Stimulated activated naive CD8-positive, alpha-beta T cell treated with anti-CD3 and anti-CD28 coated beads, Interleukin-15, amount 100 ng/mL, for 72 hours (primary cell): ENCODE measurements at regions not wholly inside any gene's neighbourhood (a gene's known extent, or its start where the extent isn't known, plus 50 kb on each side); places are given as distances from the start of the nearest gene placed in this dataset.
"Not testable (repeated sequence)": the region's sequence is repeated elsewhere in the genome, so short reads cannot be mapped to it uniquely, and the experiment has no call there.

Source experiments
- ATAC-seq: fragments of 150-1000 bp; cut with Tn5 transposase; 2 replicates; pipeline ENCODE4 v1.10.0; 2021; ENCODE audit warnings: mild to moderate bottlenecking, moderate library complexity
- DNase-seq, 2 donors: peaks; one replicate each; pipeline ENCODE4 v3.0.0; 2021 to 2022
- H3K27ac Mint-ChIP-seq, 2 donors: one replicate each; pipeline ENCODE4 v1.8.0; 2022; ENCODE audit warnings: mild to moderate bottlenecking in 2 of 2, mixed read lengths in 2 of 2, moderate library complexity in 2 of 2
- H3K27me3 Mint-ChIP-seq: one replicate; pipeline ENCODE4 v1.8.0; 2022; ENCODE audit warnings: mixed read lengths
- H3K4me1 Mint-ChIP-seq: one replicate; pipeline ENCODE4 v1.8.0; 2022; ENCODE audit warnings: mild to moderate bottlenecking, mixed read lengths
- H3K4me3 Mint-ChIP-seq, 2 donors: one replicate each; pipeline ENCODE4 v1.8.0; 2022; ENCODE audit warnings: mild to moderate bottlenecking in 2 of 2, mixed read lengths in 2 of 2, moderate library complexity in 1 of 2
- H3K9me3 Mint-ChIP-seq, 2 donors: one replicate each; pipeline ENCODE4 v1.8.0; 2022; ENCODE audit warnings: mixed read lengths in 2 of 2

DNA sequence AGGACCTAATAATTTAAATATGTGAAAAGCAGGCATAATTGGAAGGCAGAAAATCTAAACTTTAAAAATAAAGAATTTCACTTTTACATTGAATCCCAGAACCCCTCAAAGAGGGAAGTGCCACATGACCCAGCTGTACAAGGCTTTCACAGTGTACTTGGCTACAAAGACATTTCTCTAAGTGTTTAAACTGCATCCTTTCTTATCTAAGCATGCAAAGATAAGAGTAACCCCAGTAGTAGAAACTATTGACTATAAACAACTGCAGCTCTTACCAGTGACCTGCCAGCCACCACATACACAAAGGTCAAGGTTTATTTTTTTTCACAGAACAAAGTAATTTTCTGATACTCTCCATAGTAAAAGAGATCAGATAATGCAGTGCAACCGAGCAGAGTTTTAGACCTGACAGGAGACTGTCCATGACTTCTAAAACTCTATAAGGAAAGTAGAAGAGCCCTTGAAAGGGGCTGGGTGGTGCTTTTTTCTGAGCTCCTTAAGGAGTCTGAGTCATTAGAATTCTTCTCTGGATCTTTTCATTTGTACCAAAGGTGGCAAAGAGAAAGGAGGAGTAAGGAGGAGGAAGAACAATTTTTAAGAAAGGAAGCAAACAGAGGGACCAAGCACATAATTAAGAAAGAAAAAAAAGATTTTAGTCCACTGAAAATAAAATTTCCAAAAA, 750.6 kb downstream of the PRIM2 start:
- not testable (repeated sequence) for H3K27ac Mint-ChIP-seq, ATAC-seq, H3K27me3 Mint-ChIP-seq, H3K9me3 Mint-ChIP-seq, H3K4me1 Mint-ChIP-seq, DNase-seq, H3K4me3 Mint-ChIP-seq

GRCh38 chr6:58073263-58073662, 755.8 kb downstream of the PRIM2 start:
- no peaks in the 10 kb centered on the region for H3K27me3 Mint-ChIP-seq
- no peak overlapping the region for H3K4me3 Mint-ChIP-seq
- H3K27ac Mint-ChIP-seq = no peak overlapping the region
- DNase-seq = no peak
- no peak for ATAC-seq
- H3K9me3 Mint-ChIP-seq = peaks cover 0 to 9% of the 10 kb centered on the region in 2 donors
- H3K4me1 Mint-ChIP-seq = no peaks in the 10 kb centered on the region

DNA sequence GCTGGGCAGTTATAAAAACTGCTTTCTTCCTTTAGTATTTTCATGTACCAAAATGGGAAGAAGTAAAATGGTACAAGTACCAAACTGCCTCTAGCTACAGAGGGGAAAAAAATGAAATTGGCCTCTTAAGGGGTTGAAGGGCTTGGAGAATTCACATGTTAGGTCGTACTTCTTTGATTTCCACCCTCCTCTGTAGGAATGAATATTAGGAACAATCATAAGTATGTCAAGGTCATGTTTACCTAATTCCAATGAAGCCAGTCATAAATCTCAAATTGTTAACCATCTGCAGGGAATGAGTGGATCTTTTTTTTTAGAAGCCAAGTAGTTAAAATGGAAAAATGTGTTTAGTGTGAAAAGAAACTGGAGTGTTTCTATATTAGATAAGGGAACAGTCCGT, 772.6 kb downstream of the PRIM2 start:
- H3K4me3 Mint-ChIP-seq, H3K9me3 Mint-ChIP-seq, ATAC-seq, H3K27me3 Mint-ChIP-seq, H3K27ac Mint-ChIP-seq, H3K4me1 Mint-ChIP-seq, DNase-seq: not testable (repeated sequence)

DNA sequence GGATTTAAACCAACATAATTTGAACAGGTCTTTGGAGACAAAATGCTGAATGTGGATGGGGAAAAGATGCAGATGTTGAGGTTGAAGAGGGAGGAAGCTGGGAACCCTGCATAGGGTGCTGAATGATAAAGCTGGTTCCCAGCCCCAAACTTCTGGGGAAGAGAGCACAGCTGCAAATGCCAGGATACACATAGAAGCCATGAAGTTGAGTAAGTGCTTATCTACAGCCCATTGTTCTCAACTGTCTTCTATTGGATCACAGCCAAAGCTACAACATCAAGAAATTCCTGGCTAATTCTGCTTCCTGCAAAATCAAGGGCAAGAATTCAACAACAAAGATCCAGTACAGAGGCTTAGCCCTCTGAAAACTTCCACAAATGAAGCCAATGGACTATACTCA, 779.8 kb downstream of the PRIM2 start:
- not testable (repeated sequence) for DNase-seq, ATAC-seq, H3K27me3 Mint-ChIP-seq, H3K4me1 Mint-ChIP-seq, H3K9me3 Mint-ChIP-seq, H3K4me3 Mint-ChIP-seq, H3K27ac Mint-ChIP-seq

- DNase-seq (no peak), ATAC-seq (no peak)
- H3K4me1 Mint-ChIP-seq = no peaks in the 10 kb centered on the region
- no peaks in the 10 kb centered on the region for H3K27me3 Mint-ChIP-seq
- H3K27ac Mint-ChIP-seq = no peak overlapping the region
- H3K9me3 Mint-ChIP-seq = no peaks in the 10 kb centered on the region
- no peak overlapping the region for H3K4me3 Mint-ChIP-seq
These were observed 796.5 kb downstream of the PRIM2 start for GRCh38 chr6:58113960-58114359.

GRCh38 chr6:58117162-58117561, 799.7 kb downstream of the PRIM2 start:
- H3K4me3 Mint-ChIP-seq, ATAC-seq, H3K4me1 Mint-ChIP-seq, H3K9me3 Mint-ChIP-seq, H3K27me3 Mint-ChIP-seq, H3K27ac Mint-ChIP-seq, DNase-seq: not testable (repeated sequence)

DNA sequence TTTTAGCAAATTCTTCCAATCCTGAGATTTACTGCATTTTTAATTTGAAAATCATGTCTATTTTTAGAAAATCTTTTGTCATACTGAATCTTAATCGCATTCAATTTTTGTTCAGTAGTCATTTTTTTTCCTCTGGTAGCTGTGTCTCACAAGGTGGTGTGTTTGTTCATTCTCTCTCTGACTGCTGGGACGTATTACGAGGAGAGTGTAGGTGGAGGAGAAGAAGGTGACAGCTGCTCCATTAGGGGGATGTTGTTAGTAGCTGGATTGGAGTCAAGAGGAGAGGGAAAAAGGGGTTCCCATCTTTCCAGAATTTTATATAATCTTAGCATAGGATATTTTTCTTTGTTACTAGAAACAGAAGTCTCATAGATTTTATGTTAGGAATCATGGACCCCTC, 804.2 kb downstream of the PRIM2 start:
- not testable (repeated sequence) for H3K9me3 Mint-ChIP-seq, DNase-seq, ATAC-seq, H3K27ac Mint-ChIP-seq, H3K4me1 Mint-ChIP-seq, H3K27me3 Mint-ChIP-seq, H3K4me3 Mint-ChIP-seq

GRCh38 chr6:58123770-58124169, 806.3 kb downstream of the PRIM2 start:
- H3K4me3 Mint-ChIP-seq, H3K9me3 Mint-ChIP-seq, H3K27ac Mint-ChIP-seq: not testable (repeated sequence)

GRCh38 chr6:58128549-58128948, 811.1 kb downstream of the PRIM2 start:
- H3K4me1 Mint-ChIP-seq, DNase-seq, H3K27me3 Mint-ChIP-seq, H3K4me3 Mint-ChIP-seq, H3K27ac Mint-ChIP-seq, ATAC-seq: not testable (repeated sequence)
- H3K9me3 Mint-ChIP-seq = peaks cover 13 to 16% of the 10 kb centered on the region in 2 donors

More at GRCh38 chr6:58123770-58124169, 806.3 kb downstream of the PRIM2 start:
- not testable (repeated sequence) for H3K27me3 Mint-ChIP-seq, H3K4me1 Mint-ChIP-seq, ATAC-seq, DNase-seq

DNA sequence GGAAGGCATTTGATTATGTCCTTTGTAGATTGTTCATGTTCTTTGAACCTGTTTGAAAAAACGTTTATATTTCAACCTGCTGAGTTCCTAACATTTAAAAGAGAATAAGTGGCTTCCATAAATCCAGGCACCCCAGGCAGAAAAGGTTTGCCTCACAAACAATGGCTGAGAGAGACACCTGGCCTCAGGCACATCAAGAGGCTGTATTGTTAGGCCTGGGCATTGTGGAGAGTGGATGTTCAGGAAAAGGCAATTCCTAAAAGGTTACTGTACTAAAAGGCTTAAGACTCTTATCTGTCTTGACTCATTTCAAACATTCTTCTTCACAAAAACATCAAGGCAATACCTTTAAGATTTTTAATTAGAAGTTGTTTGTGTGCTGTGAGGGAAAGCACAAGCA, 811.7 kb downstream of the PRIM2 start:
- H3K4me3 Mint-ChIP-seq, ATAC-seq, H3K4me1 Mint-ChIP-seq, H3K27ac Mint-ChIP-seq, DNase-seq, H3K27me3 Mint-ChIP-seq: not testable (repeated sequence)
- H3K9me3 Mint-ChIP-seq = peaks cover 13 to 16% of the 10 kb centered on the region in 2 donors

GRCh38 chr6:58139746-58140145, 822.3 kb downstream of the PRIM2 start:
- H3K4me3 Mint-ChIP-seq, ATAC-seq, DNase-seq, H3K27me3 Mint-ChIP-seq, H3K4me1 Mint-ChIP-seq, H3K9me3 Mint-ChIP-seq, H3K27ac Mint-ChIP-seq: not testable (repeated sequence)

DNA sequence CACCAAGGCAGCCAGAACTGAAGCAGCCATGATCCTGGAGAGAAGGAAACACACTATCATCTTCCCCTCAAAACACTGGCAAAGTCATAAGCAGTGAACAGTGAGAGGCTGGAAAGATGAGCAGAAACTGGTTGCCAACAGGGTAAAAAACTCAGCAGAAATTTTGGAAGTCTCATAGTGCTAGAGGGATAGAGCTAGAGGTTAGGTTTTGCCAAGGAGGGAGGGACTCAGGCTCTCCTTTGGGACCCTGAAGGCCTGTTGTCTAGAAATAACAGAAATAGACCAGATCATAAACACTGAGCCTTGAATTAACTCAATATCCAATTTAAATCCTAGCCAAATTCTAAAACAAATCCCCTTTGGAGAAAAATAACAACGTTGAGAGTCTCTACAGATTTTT, 853.6 kb downstream of the PRIM2 start:
- not testable (repeated sequence) for H3K4me3 Mint-ChIP-seq, H3K27ac Mint-ChIP-seq, H3K9me3 Mint-ChIP-seq, H3K4me1 Mint-ChIP-seq, ATAC-seq, H3K27me3 Mint-ChIP-seq, DNase-seq

GRCh38 chr6:58181557-58182065, 864.2 kb downstream of the PRIM2 start:
- H3K4me3 Mint-ChIP-seq, H3K9me3 Mint-ChIP-seq, DNase-seq, H3K4me1 Mint-ChIP-seq, H3K27me3 Mint-ChIP-seq, H3K27ac Mint-ChIP-seq, ATAC-seq: not testable (repeated sequence)

- not testable (repeated sequence) for ATAC-seq, H3K4me1 Mint-ChIP-seq, H3K9me3 Mint-ChIP-seq, H3K27ac Mint-ChIP-seq, H3K27me3 Mint-ChIP-seq, H3K4me3 Mint-ChIP-seq, DNase-seq
These were observed 867.9 kb downstream of the PRIM2 start for GRCh38 chr6:58185300-58185699.

GRCh38 chr6:58193209-58193608, 875.8 kb downstream of the PRIM2 start:
- H3K4me3 Mint-ChIP-seq, H3K9me3 Mint-ChIP-seq, DNase-seq, H3K27me3 Mint-ChIP-seq, H3K27ac Mint-ChIP-seq, ATAC-seq, H3K4me1 Mint-ChIP-seq: not testable (repeated sequence)

DNA sequence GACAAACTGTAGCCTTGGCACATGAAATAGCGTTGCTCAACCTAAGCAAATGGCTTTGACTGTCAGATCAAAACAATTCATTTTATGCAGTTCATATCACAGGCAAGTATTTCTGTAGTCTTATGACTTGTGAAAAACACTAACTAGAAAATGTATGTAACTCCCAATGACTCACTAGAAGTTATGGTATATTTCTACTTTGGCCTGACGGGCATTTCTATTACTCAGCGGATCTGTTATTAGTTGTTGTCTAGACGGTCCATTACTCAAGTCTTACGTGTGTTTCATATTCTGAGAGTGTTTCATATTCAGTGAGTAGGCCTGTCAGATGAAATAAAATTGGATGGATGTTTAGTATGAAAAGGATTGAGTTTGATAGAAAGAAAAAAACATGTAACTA, 880.9 kb downstream of the PRIM2 start:
- Mint-ChIP-seq H3K9me3 (no peaks in the 10 kb centered on the region), H3K4me3 (no peak overlapping the region), H3K27ac (no peak overlapping the region), H3K27me3 (no peaks in the 10 kb centered on the region), H3K4me1 (no peaks in the 10 kb centered on the region)
- ATAC-seq (no peak), DNase-seq (no peak)

DNA sequence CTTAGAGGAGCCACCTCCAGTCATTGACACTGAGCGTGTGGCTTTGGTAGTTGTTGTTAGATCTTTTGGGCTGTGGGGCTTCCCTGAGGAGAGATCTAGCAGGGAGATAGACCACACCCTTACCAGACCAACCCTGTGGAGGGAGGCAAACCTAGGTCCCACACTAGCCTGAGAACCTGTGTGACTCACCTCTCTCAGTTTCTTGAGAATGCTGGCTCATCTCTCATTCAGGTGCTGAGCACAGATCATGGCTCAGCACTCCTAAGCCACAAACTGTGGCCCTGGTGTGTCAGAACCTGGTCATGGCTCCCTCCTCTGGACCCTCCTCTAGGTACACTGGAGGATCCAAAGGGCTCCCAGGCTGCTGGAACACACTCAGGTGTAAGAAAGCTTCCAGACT, 919.7 kb downstream of the PRIM2 start:
- H3K27ac Mint-ChIP-seq, DNase-seq, ATAC-seq, H3K4me3 Mint-ChIP-seq, H3K27me3 Mint-ChIP-seq, H3K4me1 Mint-ChIP-seq: not testable (repeated sequence)
- H3K9me3 Mint-ChIP-seq = peaks cover 15 to 47% of the 10 kb centered on the region in 2 donors
